ENCODE measurements at regions not wholly inside any gene's neighbourhood (a gene's known extent, or its start where the extent isn't known, plus 50 kb on each side); places are given as distances from the start of the nearest gene placed in this dataset.

- no peak for TF ChIP-seq POLR2AphosphoS5 (IDR thresholded peaks at IDR 0.05)
- TF ChIP-seq, protein P1, sequence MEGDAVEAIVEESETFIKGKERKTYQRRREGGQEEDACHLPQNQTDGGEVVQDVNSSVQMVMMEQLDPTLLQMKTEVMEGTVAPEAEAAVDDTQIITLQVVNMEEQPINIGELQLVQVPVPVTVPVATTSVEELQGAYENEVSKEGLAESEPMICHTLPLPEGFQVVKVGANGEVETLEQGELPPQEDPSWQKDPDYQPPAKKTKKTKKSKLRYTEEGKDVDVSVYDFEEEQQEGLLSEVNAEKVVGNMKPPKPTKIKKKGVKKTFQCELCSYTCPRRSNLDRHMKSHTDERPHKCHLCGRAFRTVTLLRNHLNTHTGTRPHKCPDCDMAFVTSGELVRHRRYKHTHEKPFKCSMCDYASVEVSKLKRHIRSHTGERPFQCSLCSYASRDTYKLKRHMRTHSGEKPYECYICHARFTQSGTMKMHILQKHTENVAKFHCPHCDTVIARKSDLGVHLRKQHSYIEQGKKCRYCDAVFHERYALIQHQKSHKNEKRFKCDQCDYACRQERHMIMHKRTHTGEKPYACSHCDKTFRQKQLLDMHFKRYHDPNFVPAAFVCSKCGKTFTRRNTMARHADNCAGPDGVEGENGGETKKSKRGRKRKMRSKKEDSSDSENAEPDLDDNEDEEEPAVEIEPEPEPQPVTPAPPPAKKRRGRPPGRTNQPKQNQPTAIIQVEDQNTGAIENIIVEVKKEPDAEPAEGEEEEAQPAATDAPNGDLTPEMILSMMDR (IDR thresholded peaks at IDR 0.05), result no peak
Observed at GRCh38 chr1:81238129-81238528, 562.6 kb upstream of the ADGRL2 start.

All from breast epithelium (tissue), 3 donors.